HG02884 (cell line): ENCODE measurements at regions not wholly inside any gene's neighbourhood (a gene's known extent, or its start where the extent isn't known, plus 50 kb on each side); places are given as distances from the start of the nearest gene placed in this dataset.
A peak's percentile ranks its signal among the peaks of the same experiment; 100 is the strongest.
"Not testable (repeated sequence)": the region's sequence is repeated elsewhere in the genome, so short reads cannot be mapped to it uniquely, and the experiment has no call there.

Experiments used
- ATAC-seq: cut with Tn5 transposase; IDR thresholded peaks from one replicate; pipeline ENCODE4 v1.9.1; 2021; ENCODE audit warnings: mild to moderate bottlenecking, moderate library complexity; ENCODE audit not compliant: unreplicated experiment

DNA sequence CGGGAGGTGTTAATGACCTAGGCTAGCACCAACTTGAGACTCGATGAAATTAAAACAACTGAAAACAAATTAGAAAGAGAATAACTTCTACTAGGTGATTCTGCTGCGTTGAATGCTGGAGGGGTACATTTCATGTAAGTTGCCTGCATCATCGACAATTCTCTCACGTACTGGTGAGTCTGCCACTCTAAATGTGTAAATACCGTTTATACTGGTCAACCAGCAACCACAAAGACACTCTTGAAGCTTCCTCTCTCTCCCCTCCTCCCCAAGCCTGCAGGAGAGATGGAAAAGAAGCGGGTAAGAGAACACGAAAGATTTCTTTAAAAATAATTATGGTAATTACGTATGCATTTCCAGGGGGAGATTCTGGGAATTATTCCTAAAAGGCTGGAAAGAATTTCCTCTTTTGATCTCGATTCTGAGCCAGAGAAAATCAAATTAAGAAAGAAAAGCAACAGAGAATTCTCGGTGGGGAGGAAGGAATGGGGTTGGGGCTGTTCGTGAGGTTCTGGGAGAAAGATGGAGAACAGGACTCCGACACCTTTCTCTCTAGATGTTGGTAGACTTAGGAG is 68.6 kb upstream of the MRTFB start:
- no peak for ATAC-seq

- no peak for ATAC-seq
Observed at GRCh38 chr16:14003074-14003570, 68.0 kb upstream of the MRTFB start.

DNA sequence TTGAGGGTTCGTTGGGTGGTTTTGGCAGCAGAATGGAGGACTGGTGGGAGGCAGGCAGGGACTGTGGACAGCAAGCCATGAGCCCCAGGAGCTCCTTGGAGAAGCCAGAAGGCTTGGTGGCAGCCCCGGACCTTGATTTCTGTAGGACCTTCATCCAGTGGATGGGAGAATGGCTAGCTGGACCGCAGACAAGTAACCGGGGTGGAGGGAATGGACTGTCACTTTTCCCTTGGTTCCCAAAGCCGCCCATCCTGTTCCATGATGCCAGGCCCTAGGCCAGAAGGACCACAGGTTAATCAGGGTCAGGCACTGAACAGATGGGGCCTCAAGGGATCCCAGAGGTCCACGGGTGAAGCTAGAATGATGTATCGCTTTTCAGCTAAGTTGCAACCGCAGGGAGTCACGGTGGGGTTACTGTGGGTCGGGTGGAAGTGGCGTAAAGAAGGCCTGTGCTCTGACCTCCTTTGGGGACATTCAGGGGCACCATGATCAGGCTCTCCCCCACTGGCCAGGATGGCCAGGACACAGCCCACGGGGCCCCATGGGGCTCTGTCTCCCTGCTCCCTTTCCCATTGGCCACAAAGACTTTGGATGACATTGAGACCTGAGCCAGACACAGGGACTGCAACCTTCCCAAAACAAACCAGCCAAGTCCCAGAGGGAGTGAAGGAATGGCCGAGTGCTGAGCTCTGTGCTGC is 66.9 kb upstream of the MRTFB start:
- ATAC-seq, result no peak

DNA sequence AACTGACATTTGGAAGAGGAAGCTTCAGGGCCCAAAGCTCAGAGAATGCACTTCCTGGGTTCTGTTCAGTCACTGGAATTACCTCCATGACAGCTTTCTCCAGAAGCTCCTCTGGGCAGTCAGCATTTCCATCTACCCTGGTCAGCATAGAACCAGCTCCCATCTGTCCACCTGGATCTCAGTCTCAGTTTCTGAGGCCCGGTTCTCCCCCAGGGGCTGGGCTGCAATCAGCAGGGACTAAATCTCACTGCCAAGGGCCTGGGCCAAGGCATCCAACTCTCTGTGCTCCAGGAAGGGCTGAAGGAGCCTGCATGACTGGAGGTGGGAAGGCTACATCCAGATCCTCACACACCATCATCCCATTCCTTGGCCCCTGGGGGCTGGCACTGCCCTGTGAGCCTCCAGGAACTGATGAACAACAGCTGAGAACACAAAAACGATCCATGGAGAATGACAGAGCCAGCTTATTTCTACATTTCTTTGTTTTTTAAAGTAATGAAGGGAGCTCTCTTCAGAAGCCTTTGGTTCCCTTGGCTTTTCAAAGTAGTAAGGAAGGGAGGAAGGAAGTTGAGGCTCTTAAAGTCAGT is 66.3 kb upstream of the MRTFB start:
- no peak for ATAC-seq

DNA sequence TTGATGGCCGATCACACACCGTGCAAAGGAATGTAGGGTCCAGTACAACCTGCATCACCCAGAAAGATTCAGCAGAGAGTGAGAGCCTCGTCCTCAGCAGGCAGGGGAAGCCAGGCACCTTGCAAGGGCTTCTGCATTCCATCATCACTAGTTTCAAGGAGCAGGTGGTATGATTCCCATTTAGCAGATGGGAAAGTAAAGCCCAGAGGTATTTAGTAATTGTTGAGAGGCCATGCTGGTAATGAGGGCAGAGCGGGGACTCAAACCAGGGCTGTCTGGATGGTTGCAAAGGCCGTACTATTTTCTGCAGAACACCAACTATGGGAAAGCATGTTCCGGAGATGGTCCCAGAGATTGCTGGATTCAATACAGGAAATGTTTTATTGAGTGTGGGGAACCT is 65.8 kb upstream of the MRTFB start:
- ATAC-seq, result no peak

- peak; percentile 75 for ATAC-seq
Observed at GRCh38 chr16:14007450-14007849, 63.7 kb upstream of the MRTFB start.

DNA sequence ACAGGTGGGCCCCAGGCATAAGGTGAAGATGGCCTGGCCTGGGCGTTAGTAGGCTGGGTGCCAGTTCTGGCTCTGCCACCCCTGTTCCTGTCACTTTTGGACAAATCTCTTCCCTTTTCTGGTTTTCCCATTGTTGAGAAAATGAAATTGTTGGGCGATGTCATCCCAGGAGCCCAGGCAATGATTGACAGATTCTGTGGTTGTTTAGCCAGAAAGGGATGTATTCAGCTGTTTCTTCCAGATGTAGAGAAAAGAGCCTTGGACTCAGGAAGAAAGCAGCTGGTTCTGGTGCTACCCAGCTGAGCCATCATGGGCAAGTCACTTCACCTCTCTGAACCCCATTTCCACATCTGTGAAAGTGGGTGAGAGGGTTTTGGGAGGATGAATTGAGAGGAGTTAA is 60.1 kb upstream of the MRTFB start:
- no peak for ATAC-seq

- no peak for ATAC-seq
Observed at GRCh38 chr16:14011846-14012245, 59.3 kb upstream of the MRTFB start.

GRCh38 chr16:14013145-14013570 is 58.0 kb upstream of the MRTFB start:
- ATAC-seq, result no peak

DNA sequence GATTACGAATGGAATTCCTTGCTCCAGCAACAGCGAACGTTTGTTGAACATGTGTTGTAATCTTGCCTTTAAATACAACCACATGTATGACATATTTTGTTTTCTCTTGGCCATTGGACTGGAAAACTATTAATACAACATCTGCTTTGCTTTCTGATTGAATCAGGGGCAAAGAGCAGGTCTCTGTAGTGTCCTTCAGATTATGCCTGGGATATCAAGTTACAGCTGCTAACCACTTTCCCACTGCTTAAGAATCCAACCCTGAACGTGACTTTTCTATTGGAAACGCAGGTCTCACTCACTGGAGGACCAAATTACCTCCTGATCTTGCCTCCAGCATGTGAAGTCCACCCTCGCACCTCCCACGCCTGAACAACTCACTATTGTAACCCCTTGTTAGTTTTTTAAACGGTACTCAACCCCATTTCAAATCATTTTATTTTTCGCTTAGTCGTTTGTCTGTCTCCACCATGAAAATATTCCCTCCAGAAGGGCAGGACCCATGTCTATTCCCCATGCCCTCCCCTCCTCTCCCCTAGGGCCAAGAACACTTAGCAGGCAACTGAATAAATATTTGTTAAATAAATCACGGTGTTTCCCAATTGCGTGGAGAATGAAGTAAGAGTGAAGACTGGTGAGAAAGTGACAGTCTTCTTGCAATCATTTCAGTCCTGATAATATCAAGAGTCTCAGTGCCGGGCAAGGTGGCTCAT is 57.4 kb upstream of the MRTFB start:
- no peak for ATAC-seq

GRCh38 chr16:14014284-14014625 is 56.9 kb upstream of the MRTFB start:
- no peak for ATAC-seq

DNA sequence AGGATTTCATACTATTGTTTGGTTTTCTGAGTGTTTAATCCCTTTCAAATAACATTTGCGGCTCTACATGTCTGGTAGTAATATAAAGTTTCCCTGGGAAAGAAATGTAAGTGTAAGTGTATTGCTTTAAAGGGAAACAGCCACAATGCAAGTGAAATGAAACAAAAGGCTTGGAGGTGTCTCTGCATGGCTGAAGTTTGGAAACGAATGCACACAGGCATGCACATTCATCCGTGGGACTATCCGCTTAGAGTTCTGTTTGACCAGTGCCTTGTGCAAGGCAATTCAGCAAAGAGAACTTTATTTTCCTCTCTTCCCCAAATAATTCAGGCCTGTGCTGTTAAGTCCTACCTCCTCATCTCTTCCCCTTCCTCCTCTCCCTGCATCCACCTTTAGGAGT is 56.1 kb upstream of the MRTFB start:
- no peak for ATAC-seq

DNA sequence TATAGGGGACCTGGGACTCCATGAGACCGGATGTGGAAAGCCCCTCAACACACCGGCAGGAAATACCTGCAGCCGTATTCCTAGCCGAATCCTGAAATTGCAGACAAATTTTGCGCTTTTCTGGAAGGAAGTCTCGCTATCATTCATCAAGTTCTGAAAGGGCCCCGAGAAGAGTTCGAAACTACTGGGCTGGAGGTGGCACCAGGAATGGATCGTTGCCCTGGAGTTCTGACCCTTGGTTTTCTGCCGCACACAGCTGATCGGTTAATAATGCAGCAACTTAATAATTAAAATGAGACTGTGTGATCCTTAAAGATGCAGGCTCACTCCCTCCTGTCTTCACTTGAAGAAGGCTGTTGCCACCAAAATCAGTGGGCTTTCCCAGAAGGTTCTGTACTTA is 55.7 kb upstream of the MRTFB start:
- ATAC-seq, result no peak

GRCh38 chr16:14015948-14016347 is 55.2 kb upstream of the MRTFB start:
- ATAC-seq, result no peak

DNA sequence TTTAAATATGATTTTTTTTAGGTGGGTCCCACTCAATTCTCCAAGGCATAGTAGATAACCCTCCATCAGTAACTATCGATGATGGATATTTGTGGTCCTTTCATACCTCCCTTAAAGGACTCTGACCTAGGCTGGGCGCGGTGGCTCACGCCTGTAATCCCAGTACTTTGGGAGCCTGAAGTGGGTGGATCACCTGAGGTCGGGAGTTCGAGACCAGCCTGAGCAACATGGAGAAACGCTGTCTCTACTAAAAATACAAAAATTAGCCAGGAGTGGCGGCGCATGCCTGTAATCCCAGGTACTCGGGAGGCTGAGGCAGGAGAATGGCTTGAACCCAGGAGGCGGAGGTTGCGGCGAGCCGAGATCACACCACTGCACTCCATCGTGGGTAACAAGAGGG is 54.8 kb upstream of the MRTFB start:
- ATAC-seq, result not testable (repeated sequence)

DNA sequence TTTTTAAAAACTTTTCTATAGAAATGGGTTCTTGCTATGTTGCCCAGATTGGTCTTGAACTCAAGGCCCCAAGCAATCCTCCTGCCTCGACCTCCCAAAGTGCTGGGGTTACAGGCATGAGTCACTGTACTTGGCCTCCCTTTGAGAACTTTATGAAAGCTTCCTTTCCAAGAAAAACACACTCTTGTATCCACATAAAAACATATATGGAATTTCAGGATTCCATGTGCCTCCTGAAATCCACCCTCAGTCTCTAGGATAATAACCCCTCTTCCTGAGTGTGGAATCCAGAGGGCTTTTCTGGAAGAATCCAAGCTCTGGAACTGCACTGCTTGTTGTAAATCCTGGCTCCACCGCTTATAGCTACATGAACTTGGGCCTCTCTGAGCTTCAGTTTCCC is 53.2 kb upstream of the MRTFB start:
- no peak for ATAC-seq

- no peak for ATAC-seq
Observed at GRCh38 chr16:14018851-14019250, 52.3 kb upstream of the MRTFB start.

GRCh38 chr16:14020141-14020540 is 51.0 kb upstream of the MRTFB start:
- no peak for ATAC-seq
